Fibroblast of lung (primary cell): ENCODE measurements at regions not wholly inside any gene's neighbourhood (a gene's known extent, or its start where the extent isn't known, plus 50 kb on each side); places are given as distances from the start of the nearest gene placed in this dataset.

ENCODE experiments used
- EZH2 ChIP-seq: IDR thresholded peaks from 2 replicates; pipeline ENCODE4 v1.5.1; 2012; ENCODE audit warnings: low read length, control low read depth, mild to moderate bottlenecking; ENCODE audit errors: missing control alignments
- TF ChIP-seq, protein P1 (sequence below), 2 donors: IDR thresholded peaks in 1 of 2; conservative IDR thresholded peaks in 1 of 2; 1 replicate in 1 of 2; 2 replicates in 1 of 2; pipeline ENCODE4 v1.5.1; 2011 to 2012; ENCODE audit warnings: low read length in 2 of 2, control low read depth in 1 of 2, inconsistent platforms in 1 of 2, low read depth in 1 of 2, mild to moderate bottlenecking in 1 of 2

- TF ChIP-seq, protein P1, sequence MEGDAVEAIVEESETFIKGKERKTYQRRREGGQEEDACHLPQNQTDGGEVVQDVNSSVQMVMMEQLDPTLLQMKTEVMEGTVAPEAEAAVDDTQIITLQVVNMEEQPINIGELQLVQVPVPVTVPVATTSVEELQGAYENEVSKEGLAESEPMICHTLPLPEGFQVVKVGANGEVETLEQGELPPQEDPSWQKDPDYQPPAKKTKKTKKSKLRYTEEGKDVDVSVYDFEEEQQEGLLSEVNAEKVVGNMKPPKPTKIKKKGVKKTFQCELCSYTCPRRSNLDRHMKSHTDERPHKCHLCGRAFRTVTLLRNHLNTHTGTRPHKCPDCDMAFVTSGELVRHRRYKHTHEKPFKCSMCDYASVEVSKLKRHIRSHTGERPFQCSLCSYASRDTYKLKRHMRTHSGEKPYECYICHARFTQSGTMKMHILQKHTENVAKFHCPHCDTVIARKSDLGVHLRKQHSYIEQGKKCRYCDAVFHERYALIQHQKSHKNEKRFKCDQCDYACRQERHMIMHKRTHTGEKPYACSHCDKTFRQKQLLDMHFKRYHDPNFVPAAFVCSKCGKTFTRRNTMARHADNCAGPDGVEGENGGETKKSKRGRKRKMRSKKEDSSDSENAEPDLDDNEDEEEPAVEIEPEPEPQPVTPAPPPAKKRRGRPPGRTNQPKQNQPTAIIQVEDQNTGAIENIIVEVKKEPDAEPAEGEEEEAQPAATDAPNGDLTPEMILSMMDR (conservative IDR thresholded peaks at IDR 0.05 in 1 of 2, IDR thresholded peaks at IDR 0.05 in 1 of 2; ENCODE audit: low read depth in 1 of 2, low read length in 2 of 2): no peak
- TF ChIP-seq EZH2: no peak
Observed at GRCh38 chr10:105844241-105844640, 1203.2 kb downstream of the SORCS3 start.
